ENCODE measurements at regions not wholly inside any gene's neighbourhood (a gene's known extent, or its start where the extent isn't known, plus 50 kb on each side); places are given as distances from the start of the nearest gene placed in this dataset.
"Not testable (repeated sequence)": the region's sequence is repeated elsewhere in the genome, so short reads cannot be mapped to it uniquely, and the experiment has no call there.

DNA sequence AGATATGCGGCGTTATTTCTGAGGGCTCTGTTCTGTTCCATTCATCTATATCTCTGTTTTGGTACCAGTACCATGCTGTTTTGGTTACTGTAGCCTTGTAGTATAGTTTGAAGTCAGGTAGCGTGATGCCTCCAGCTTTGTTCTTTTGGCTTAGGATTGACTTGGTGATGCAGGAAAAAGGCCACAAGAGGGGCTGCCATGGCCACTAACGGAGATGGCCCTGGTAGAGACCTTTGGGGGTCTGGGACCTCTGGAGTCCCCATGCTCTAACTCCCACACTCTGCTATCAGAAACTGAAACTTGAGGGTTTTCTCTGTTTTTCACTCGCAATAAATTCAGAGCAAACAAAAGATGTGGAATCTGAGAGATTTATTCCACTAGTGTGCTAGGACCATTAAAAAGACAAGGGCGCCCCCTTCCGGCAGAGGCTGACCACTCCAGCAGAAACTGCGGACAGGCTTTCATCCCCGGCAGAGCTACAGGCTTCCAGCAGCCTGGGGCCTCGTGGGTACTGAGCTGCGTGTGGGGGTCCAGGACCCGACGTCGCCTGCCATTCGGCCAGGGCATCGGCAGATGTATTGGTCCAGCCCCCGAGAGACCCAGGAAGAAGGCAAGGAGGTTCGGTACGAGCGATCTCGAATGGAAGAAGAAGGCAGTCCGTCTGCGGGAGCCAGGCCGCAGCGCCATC lies 775.1 kb downstream of the EPHA7 start:
- not testable (repeated sequence) for H3K9me3 ChIP-seq (ENCODE audit: control insufficient read depth in 5 of 5, low read length in 5 of 5); H3K36me3 ChIP-seq (ENCODE audit: control insufficient read depth in 5 of 5, insufficient read depth in 5 of 5, low read length in 5 of 5); H3K27me3 ChIP-seq (ENCODE audit: control insufficient read depth in 5 of 5, insufficient read depth in 4 of 5, low read length in 5 of 5); H3K4me3 ChIP-seq (ENCODE audit: low read depth in 1 of 5, low read length in 5 of 5); H3K9ac ChIP-seq (ENCODE audit: low read length in 5 of 5); H3K27ac ChIP-seq (ENCODE audit: low read depth, low read length); H3K4me1 ChIP-seq (ENCODE audit: control insufficient read depth in 5 of 5, insufficient read depth in 5 of 5, low read length in 5 of 5)

DNA sequence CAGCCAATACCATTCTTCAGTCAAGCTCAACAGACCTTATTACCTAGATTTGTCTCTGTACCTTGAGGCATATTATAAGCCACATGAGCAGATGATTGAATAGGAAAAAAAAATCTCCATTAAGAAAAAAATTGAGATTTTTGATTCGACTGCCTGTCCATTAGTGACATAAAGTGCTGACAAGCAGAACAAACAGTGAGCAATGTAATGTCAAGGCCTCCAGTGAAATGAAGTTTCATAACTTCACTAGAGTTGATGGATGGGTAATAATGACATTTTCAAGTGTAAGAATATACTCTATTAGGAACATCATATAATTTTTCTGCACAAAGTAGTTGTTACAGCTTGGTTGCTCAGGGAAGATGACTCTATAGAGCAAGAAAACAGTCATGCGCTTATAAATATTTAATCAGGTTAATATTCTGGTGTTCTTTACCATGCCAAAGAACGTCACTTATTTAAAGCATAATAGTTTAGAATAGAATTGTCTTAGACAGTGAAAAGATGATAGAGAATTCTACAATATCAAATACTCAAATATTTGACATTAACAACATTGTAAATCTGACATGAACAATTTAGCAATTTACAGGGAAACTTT lies 783.7 kb downstream of the EPHA7 start:
- no peaks in the 10 kb centered on the region for H3K27me3 ChIP-seq (ENCODE audit: control insufficient read depth in 5 of 5, insufficient read depth in 4 of 5, low read length in 5 of 5)
- H3K27ac ChIP-seq (ENCODE audit: low read depth, low read length): no peak overlapping the region
- H3K9me3 ChIP-seq (ENCODE audit: control insufficient read depth in 5 of 5, low read length in 5 of 5): no peaks in the 10 kb centered on the region
- H3K36me3 ChIP-seq (ENCODE audit: control insufficient read depth in 5 of 5, insufficient read depth in 5 of 5, low read length in 5 of 5): no peaks in the 10 kb centered on the region
- peaks cover 0 to 18% (median 5%) of the 10 kb centered on the region in 5 donors for H3K4me1 ChIP-seq (ENCODE audit: control insufficient read depth in 5 of 5, insufficient read depth in 5 of 5, low read length in 5 of 5)
- H3K4me3 ChIP-seq (ENCODE audit: low read depth in 1 of 5, low read length in 5 of 5): no peak overlapping the region
- H3K9ac ChIP-seq (ENCODE audit: low read length in 5 of 5): no peak overlapping the region

DNA sequence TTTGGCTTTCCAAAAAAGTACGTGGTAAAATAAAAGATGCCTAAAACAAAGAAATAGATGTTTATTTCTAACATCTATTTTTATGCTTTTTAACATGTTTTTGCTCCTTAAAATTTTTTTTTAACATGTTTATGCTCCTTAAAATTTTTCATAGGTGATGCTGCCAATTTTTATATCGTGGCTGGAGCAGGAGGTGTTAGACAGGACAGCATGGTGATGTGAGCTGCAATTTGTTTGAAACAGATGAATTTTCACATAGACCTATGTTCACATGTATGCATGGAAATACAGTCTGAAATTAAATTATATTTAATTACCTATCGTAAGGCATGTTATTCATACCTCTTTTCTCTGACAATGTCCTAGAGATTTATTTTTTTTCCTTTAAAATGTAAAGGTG lies 784.8 kb downstream of the EPHA7 start:
- no peaks in the 10 kb centered on the region for H3K27me3 ChIP-seq (ENCODE audit: control insufficient read depth in 5 of 5, insufficient read depth in 4 of 5, low read length in 5 of 5)
- H3K9ac ChIP-seq (ENCODE audit: low read length in 5 of 5): no peak overlapping the region
- H3K4me3 ChIP-seq (ENCODE audit: low read depth in 1 of 5, low read length in 5 of 5): no peak overlapping the region
- H3K4me1 ChIP-seq (ENCODE audit: control insufficient read depth in 5 of 5, insufficient read depth in 5 of 5, low read length in 5 of 5): peaks cover 0 to 18% (median 5%) of the 10 kb centered on the region in 5 donors
- no peaks in the 10 kb centered on the region for H3K36me3 ChIP-seq (ENCODE audit: control insufficient read depth in 5 of 5, insufficient read depth in 5 of 5, low read length in 5 of 5)
- no peak overlapping the region for H3K27ac ChIP-seq (ENCODE audit: low read depth, low read length)
- H3K9me3 ChIP-seq (ENCODE audit: control insufficient read depth in 5 of 5, low read length in 5 of 5): no peaks in the 10 kb centered on the region

DNA sequence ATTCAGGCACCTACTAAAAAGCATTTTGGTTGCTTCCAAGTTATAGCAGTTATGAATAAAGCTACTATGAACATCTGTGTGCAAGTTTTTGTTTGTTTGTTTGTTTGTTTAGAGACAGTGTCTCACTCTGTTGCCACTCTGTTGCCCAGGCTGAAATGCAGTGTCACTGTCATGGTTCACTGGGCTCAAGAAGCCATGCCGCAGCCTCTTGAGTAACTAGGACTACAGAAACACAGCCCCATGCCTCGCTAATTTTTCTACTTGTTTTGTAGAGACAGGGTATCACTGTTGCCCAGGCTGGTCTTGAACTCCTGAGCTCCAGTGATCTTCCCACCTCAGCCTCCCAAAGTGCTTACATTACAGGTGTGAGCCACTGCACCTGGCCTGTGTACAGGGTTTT lies 795.9 kb downstream of the EPHA7 start:
- Histone ChIP-seq H3K9me3 (ENCODE audit: control insufficient read depth in 5 of 5, low read length in 5 of 5) (no peaks in the 10 kb centered on the region), H3K27me3 (ENCODE audit: control insufficient read depth in 5 of 5, insufficient read depth in 4 of 5, low read length in 5 of 5) (no peaks in the 10 kb centered on the region), H3K9ac (ENCODE audit: low read length in 5 of 5) (no peak overlapping the region), H3K4me1 (ENCODE audit: control insufficient read depth in 5 of 5, insufficient read depth in 5 of 5, low read length in 5 of 5) (no peaks in the 10 kb centered on the region), H3K36me3 (ENCODE audit: control insufficient read depth in 5 of 5, insufficient read depth in 5 of 5, low read length in 5 of 5) (no peaks in the 10 kb centered on the region), H3K4me3 (ENCODE audit: low read depth in 1 of 5, low read length in 5 of 5) (no peak overlapping the region), H3K27ac (ENCODE audit: low read depth, low read length) (no peak overlapping the region)

DNA sequence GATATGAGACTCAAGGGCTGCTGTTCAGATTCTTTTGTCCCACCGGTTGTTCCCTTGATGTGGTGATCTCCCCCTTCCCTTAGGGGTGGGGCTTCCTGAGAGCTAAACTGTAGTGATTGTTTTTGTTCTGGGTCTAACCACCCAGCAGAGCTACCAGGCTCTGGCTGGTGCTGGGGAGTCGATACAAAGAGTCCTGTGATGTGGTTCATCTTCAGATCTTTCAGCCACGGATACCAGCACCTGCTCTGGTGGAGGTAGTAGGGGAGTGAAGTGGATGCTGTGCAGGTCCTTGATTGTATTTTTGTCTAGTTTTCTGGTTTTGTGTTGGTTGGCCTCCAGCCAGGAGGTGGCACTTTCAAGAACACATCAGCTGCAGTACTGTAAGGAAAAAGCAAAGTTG lies 801.6 kb downstream of the EPHA7 start:
- no peak overlapping the region for H3K27ac ChIP-seq (ENCODE audit: low read depth, low read length)
- no peaks in the 10 kb centered on the region for H3K27me3 ChIP-seq (ENCODE audit: control insufficient read depth in 5 of 5, insufficient read depth in 4 of 5, low read length in 5 of 5)

DNA sequence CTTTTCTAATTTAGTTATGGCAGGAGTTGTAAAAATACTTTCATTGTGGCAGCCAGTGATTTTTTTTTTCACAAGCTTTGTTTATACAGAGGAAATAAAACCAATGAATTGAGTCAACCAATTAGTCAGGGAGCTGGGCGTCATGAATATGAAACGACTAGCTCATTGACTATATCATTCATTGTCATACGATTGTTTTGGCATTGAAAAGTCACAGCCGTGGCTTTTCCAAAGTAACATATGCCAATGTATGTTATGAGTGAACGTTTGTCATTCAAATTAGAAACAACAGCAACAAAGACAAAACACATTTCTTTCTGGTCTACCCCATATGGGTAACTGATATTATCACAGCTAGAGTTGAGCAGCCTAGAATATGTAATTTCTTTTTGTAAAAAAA lies 810.6 kb downstream of the EPHA7 start:
- H3K4me1 ChIP-seq (ENCODE audit: control insufficient read depth in 5 of 5, insufficient read depth in 5 of 5, low read length in 5 of 5): no peaks in the 10 kb centered on the region
- no peak overlapping the region for H3K4me3 ChIP-seq (ENCODE audit: low read depth in 1 of 5, low read length in 5 of 5)
- H3K27me3 ChIP-seq (ENCODE audit: control insufficient read depth in 5 of 5, insufficient read depth in 4 of 5, low read length in 5 of 5): no peaks in the 10 kb centered on the region
- H3K36me3 ChIP-seq (ENCODE audit: control insufficient read depth in 5 of 5, insufficient read depth in 5 of 5, low read length in 5 of 5): no peaks in the 10 kb centered on the region
- H3K9ac ChIP-seq (ENCODE audit: low read length in 5 of 5): no peak overlapping the region
- H3K27ac ChIP-seq (ENCODE audit: low read depth, low read length): no peak overlapping the region
- H3K9me3 ChIP-seq (ENCODE audit: control insufficient read depth in 5 of 5, low read length in 5 of 5): peaks cover 0 to 8% (median 0%) of the 10 kb centered on the region in 5 donors

More for the DNA sequence above, 801.6 kb downstream of the EPHA7 start:
- H3K4me3 ChIP-seq (ENCODE audit: low read depth in 1 of 5, low read length in 5 of 5): no peak overlapping the region
- H3K4me1 ChIP-seq (ENCODE audit: control insufficient read depth in 5 of 5, insufficient read depth in 5 of 5, low read length in 5 of 5): no peaks in the 10 kb centered on the region
- H3K9ac ChIP-seq (ENCODE audit: low read length in 5 of 5): no peak overlapping the region
- H3K9me3 ChIP-seq (ENCODE audit: control insufficient read depth in 5 of 5, low read length in 5 of 5): peaks cover 0 to 8% (median 0%) of the 10 kb centered on the region in 5 donors
- no peaks in the 10 kb centered on the region for H3K36me3 ChIP-seq (ENCODE audit: control insufficient read depth in 5 of 5, insufficient read depth in 5 of 5, low read length in 5 of 5)

DNA sequence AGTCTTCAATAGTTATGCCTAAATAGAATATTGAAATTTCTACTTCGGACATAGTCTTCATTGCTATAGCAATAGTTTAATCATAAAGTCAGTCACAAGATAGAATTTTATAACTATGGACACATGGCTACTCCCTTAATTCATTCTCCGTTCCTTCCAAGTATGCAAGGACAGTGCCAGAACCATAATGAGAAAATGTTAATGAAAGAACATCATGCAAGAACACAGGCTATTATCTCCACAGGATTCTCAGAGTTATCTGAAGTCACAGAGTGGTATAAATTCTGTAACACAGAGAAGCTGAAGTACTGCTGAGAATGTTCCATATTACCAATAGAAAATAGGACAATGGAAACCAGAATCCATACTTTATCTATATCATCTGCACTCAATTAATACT lies 826.2 kb downstream of the EPHA7 start:
- no peak overlapping the region for H3K9ac ChIP-seq (ENCODE audit: low read length in 5 of 5)
- no peaks in the 10 kb centered on the region for H3K27me3 ChIP-seq (ENCODE audit: control insufficient read depth in 5 of 5, insufficient read depth in 4 of 5, low read length in 5 of 5)
- H3K27ac ChIP-seq (ENCODE audit: low read depth, low read length): no peak overlapping the region
- no peaks in the 10 kb centered on the region for H3K36me3 ChIP-seq (ENCODE audit: control insufficient read depth in 5 of 5, insufficient read depth in 5 of 5, low read length in 5 of 5)
- no peaks in the 10 kb centered on the region for H3K4me1 ChIP-seq (ENCODE audit: control insufficient read depth in 5 of 5, insufficient read depth in 5 of 5, low read length in 5 of 5)
- no peak overlapping the region for H3K4me3 ChIP-seq (ENCODE audit: low read depth in 1 of 5, low read length in 5 of 5)
- H3K9me3 ChIP-seq (ENCODE audit: control insufficient read depth in 5 of 5, low read length in 5 of 5): no peaks in the 10 kb centered on the region

DNA sequence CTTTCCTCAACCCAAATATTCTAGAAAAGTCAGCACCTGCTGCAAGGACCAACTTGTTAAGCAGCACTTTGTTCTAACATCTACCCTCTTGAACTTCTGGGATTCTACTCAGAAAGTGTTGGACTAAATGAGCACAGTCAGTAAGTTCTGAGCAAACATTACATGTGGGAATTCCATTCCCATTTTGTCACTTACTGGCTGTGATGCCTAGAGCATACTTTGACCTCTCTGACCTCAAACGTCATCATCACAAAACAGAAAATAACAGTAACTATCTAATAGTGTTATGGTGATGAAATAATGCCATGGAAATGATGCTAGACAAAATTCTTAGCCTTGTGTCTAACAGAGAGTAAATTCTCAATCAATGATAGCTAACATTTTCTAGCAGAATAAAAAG lies 829.4 kb downstream of the EPHA7 start:
- H3K4me3 ChIP-seq (ENCODE audit: low read depth in 1 of 5, low read length in 5 of 5): no peak overlapping the region
- no peaks in the 10 kb centered on the region for H3K9me3 ChIP-seq (ENCODE audit: control insufficient read depth in 5 of 5, low read length in 5 of 5)
- H3K4me1 ChIP-seq (ENCODE audit: control insufficient read depth in 5 of 5, insufficient read depth in 5 of 5, low read length in 5 of 5): no peaks in the 10 kb centered on the region
- no peaks in the 10 kb centered on the region for H3K27me3 ChIP-seq (ENCODE audit: control insufficient read depth in 5 of 5, insufficient read depth in 4 of 5, low read length in 5 of 5)
- no peak overlapping the region for H3K9ac ChIP-seq (ENCODE audit: low read length in 5 of 5)
- no peak overlapping the region for H3K27ac ChIP-seq (ENCODE audit: low read depth, low read length)
- no peaks in the 10 kb centered on the region for H3K36me3 ChIP-seq (ENCODE audit: control insufficient read depth in 5 of 5, insufficient read depth in 5 of 5, low read length in 5 of 5)

DNA sequence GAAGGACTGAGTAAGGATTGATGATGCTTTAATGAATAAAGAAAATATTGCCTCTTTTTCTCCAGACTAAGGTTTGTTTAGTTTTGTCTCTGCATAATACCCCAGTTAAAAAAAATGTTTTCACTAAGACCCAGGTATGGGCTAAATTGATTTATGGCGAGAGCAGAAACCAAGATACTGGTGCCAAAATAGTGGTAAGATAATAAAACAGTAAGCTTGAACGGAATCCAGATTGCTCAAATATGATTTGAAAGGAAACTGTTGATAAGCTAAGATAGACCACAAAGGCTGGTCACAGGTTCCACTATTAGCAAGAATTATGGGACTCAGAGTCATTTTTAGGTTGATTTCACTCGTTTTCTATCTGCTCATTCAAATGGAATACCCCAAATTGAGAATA lies 831.2 kb downstream of the EPHA7 start:
- H3K9ac ChIP-seq (ENCODE audit: low read length in 5 of 5): no peak overlapping the region
- no peak overlapping the region for H3K4me3 ChIP-seq (ENCODE audit: low read depth in 1 of 5, low read length in 5 of 5)
- H3K27ac ChIP-seq (ENCODE audit: low read depth, low read length): no peak overlapping the region
- H3K4me1 ChIP-seq (ENCODE audit: control insufficient read depth in 5 of 5, insufficient read depth in 5 of 5, low read length in 5 of 5): no peaks in the 10 kb centered on the region
- no peaks in the 10 kb centered on the region for H3K9me3 ChIP-seq (ENCODE audit: control insufficient read depth in 5 of 5, low read length in 5 of 5)
- H3K36me3 ChIP-seq (ENCODE audit: control insufficient read depth in 5 of 5, insufficient read depth in 5 of 5, low read length in 5 of 5): no peaks in the 10 kb centered on the region
- no peaks in the 10 kb centered on the region for H3K27me3 ChIP-seq (ENCODE audit: control insufficient read depth in 5 of 5, insufficient read depth in 4 of 5, low read length in 5 of 5)

DNA sequence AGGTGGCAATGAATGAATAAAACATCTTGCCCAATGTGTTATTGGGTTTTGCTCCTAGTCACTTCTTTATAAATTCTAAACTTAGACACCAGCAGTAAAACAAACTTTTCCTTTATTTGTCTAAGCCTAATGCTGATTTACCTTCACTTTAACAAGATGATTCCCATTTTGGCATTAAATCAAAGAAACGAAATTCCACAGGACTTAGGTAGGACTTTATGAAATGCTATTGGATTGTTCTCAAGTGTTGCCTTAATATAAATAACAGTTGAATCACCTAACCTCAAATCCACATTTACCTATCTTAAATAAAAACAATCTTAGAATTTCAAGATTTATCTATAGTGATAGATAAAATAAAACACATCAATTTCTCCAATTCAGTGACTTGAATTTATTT lies 831.8 kb downstream of the EPHA7 start:
- H3K9me3 ChIP-seq (ENCODE audit: control insufficient read depth in 5 of 5, low read length in 5 of 5): no peaks in the 10 kb centered on the region
- H3K27me3 ChIP-seq (ENCODE audit: control insufficient read depth in 5 of 5, insufficient read depth in 4 of 5, low read length in 5 of 5): no peaks in the 10 kb centered on the region
- no peaks in the 10 kb centered on the region for H3K36me3 ChIP-seq (ENCODE audit: control insufficient read depth in 5 of 5, insufficient read depth in 5 of 5, low read length in 5 of 5)
- H3K27ac ChIP-seq (ENCODE audit: low read depth, low read length): no peak overlapping the region
- no peak overlapping the region for H3K4me3 ChIP-seq (ENCODE audit: low read depth in 1 of 5, low read length in 5 of 5)
- H3K9ac ChIP-seq (ENCODE audit: low read length in 5 of 5): no peak overlapping the region
- H3K4me1 ChIP-seq (ENCODE audit: control insufficient read depth in 5 of 5, insufficient read depth in 5 of 5, low read length in 5 of 5): no peaks in the 10 kb centered on the region

All from subcutaneous abdominal adipose tissue (tissue), 5 donors.